ENCODE measurements at regions not wholly inside any gene's neighbourhood (a gene's known extent, or its start where the extent isn't known, plus 50 kb on each side); places are given as distances from the start of the nearest gene placed in this dataset.

DNA sequence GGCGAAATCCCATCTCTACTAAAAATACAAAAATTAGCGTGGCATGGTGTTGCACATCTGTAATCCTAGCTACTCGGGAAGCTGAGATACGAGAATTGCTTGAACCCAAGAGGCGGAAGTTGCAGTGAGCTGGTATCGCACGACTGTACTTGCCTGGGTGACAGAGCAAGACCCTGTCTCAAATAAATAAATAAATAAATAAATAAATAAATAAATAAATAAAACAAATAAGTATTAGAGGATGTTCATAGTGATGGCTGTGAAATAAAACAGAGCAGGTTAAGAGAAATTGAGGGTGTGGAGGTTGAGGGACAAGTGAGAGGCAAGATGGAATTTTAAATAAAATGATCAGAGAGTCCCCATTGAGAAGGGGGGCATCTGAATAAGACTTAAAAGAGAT is 124.7 kb upstream of the DST start:
- ATAC-seq: no peak
- no peak for DNase-seq

DNA sequence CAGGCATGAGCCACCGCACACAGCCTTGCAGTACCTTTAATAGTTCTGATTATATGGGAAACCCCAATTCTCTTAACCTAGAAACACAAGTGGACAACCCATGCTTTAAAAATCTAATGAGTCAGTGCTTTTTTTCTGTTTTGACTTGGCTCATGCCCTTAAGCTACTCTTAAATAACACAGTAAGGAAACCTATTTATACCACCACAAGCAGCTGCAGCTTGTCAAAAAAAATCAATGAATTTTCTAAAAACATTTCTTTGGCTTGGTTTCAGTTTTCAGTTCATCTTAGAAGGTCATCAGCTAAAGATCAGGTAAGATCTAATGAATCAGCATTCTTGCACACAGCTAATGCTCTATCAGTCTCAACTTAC is 124.1 kb upstream of the DST start:
- ATAC-seq (no peak), DNase-seq (no peak)

DNA sequence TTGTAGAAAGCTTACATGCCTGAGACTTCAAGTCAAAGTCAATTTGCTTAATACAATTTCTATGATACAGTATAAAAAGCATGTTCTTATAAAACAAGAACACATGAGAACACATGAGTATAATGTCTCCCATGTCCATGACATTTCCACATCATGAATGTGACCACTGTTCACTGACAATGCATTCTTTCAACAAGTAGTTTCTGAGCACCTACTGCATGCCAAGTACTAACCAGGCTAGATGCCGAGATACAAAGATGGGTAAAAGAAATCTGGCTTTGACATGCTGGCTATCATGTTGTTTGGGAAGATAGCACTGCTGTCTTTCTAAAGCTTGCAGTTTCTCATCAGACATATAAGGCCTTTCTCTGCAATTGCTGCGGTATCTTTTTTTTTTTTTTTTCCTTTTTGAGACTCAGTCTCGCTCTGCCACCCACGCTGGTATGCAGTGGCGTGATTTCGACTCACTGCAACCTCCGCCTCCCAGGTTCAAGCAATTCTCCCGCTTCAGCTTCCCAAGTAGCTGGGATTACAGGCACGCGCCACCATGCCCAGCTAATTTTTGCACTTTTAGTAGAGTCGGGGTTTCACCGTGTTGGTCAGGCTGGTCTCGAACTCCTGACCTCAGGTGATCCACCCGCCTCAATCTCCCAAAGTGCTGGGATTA is 123.6 kb upstream of the DST start:
- DNase-seq: no peak
- no peak for ATAC-seq

DNA sequence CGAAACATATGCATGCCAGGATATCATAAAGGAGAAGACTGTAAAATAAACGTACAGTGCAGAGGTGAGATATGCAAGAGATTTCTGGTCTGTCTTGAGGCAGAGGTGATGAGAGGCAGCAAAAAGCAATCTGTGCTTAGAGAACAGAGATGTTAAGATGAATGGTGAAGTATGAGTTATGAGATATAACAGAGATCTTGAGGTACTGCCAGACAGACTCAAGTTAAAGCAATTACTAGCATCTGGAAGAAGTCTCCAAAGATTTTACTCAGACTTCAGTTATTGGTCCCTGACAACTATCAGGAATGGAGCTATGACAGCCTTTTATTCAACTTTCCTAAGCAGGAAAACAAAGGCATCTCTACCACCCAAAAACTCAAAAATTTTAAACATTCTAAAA is 122.8 kb upstream of the DST start:
- DNase-seq: no peak
- ATAC-seq: no peak

DNA sequence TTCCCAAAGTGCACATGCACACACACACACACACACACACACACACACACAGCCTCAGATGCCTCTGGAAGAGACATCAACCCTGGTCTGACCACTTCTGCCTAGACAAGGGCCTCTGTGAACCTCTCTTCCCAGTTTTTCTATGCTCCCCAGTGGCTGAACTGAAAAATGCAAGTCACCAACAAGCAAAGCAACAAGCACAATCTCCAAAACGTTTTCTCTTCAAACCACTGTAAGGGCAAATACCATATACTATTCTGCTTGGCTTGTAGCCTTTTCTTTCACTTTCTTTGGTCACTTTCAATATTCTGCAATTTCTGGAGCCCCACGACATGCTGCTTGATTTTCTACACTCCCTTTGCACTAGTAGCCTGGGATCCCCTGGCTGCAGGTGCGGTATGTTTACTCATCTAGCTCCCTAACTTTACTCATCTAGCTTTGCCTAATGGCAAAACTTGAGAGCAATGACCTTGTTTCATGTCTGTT is 121.4 kb upstream of the DST start:
- ATAC-seq (peak; percentile 49), DNase-seq (no peak)

DNA sequence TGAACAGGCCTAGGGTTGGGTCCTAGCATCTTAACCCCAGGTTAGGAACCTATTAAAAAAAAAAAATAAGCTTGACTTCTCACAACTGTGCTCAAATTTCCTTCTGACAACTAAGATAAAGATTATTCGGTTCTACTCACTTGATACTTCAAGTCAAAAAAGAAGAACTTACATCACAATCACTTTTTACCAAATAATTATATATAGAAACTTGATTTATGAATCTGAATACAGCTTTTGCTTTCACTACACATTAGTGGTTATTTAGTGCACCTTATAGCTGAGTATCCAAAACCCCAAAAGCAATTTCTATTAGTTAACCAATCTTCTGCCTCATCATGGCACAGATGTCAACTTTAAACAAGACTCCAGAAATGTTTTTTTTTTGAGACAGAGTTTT is 119.0 kb upstream of the DST start:
- ATAC-seq: no peak
- DNase-seq: no peak

DNA sequence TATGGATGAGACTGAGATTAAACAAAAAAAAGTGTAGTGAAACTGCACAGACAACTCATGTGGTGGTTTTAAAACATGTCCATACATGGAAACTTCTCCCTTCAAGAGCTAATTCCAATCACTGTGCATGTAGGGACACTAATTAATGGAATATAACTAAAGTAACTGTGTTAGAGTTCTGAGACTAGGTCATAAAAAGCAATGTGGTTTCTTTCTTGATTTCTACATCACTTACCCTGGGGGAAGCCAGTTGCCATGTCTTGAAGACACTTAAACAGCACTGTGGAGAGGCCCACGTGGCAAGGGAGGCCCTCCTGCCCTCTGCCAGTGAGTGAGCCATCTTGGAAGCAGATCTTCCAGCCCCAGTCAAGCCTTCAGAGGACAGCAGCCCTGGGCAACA is 118.2 kb upstream of the DST start:
- ATAC-seq (no peak), DNase-seq (no peak)

DNA sequence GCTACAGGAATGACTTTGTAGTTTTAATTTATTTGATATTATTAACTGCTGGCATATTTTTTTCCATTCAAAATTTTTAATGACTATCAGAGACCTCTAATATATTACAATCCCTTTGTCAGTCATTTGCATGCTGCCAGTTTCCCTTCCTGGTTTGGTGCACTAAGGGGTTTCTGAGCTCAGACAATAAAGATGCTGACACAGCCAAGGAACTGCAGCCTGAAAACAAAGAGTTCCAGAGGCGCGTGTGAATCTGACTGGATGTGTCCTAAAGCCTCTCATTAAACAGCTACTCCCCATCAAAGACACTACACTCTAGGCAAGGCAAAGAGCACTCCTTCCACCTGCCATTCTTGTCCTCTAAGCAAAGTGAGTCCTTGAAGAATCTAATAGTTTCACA is 116.8 kb upstream of the DST start:
- ATAC-seq: no peak
- no peak for DNase-seq

DNA sequence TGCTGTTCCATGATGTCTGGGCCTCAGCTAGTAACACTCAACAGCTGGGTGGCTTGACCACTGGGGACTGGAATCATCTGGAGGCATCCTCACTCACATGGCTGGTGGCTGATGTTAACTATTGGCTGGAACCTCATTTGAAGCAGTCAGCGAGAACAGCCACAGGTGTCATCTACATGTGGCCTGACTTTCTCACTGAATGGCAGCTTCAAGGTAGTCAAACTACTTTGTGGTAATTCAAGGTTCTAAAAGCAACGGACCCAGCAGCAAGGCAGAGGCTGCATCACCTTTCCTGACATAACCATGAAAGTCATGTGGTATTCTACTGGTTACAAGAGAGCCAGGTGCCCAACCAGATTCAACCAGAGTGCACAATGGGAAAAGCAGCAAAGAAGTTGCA is 115.9 kb upstream of the DST start:
- ATAC-seq (no peak), DNase-seq (no peak)

DNA sequence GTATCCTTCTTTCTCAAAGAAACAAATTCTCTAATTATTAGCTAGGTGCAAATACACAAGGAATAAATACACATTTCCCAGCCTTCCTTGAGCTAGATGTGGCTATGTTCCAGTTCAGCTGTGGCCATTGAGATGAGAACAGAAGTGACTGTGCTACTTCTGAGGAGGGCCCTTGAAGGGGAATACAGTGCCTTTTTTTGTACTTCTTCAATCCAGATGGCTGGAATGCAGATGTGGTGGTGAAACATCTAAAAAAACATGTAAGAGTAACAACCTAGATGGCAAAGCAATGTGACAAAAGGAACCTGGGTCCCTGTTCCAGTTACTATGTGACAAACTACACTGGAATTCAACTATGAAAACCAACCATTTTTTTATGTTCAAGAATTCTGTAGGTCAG is 115.4 kb upstream of the DST start:
- ATAC-seq: no peak

DNA sequence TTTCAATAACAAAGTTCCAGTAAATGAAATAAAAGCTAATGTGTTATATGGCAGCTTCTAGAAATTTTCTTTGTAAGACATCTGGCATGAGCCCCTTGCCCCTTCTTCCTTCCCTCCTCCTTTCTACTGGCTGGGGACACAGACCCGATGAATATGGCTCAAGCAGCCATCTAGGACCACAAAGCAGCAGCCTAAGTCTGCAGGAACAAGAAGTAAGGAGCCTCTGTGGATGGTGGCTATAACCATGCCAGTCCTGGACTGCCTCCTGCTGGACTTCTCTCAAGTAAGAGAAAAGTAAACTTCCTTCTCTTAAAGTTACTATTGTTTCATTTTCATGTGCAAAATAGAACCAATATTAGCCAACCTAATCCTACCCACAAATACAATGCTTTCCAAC is 114.9 kb upstream of the DST start:
- ATAC-seq (no peak), DNase-seq (no peak)

More for the DNA sequence above, 115.4 kb upstream of the DST start:
- no peak for DNase-seq

DNA sequence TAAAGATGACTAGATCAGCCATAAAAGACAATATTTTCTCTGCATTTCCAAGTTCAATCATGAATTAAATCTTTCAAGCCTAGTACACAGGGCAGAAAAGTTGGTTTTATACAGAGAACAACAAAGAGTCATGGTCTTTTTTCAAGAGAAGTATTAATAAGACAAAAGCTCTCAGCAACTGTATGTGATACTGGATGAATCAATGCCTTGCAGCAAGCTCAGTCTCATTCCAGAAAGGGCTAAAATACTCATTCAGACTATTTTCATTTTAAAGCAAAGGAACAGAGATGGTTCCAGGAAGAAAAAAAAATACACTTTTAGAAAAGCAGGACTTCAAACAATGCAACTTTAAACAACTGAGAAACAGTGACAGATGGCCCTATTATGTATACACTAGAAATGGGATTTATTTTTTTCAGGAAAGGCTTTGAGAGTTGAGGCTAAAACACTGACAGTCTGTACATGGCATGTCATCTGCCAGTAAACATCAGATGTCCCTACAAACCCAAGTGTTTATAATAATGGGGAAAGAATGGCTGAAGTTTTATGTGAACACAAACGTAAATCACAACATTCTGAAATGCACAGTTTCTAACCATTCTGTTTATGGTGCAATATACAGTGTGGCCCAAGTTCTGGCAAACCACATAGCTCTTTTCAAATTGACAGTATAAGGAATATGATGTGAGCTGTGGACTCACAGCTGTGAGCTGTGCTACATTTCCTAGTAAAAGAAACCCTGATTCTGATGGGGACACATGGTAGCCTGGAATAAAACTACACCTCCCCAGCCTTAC is 114.3 kb upstream of the DST start:
- DNase-seq (no peak), ATAC-seq (no peak)

DNA sequence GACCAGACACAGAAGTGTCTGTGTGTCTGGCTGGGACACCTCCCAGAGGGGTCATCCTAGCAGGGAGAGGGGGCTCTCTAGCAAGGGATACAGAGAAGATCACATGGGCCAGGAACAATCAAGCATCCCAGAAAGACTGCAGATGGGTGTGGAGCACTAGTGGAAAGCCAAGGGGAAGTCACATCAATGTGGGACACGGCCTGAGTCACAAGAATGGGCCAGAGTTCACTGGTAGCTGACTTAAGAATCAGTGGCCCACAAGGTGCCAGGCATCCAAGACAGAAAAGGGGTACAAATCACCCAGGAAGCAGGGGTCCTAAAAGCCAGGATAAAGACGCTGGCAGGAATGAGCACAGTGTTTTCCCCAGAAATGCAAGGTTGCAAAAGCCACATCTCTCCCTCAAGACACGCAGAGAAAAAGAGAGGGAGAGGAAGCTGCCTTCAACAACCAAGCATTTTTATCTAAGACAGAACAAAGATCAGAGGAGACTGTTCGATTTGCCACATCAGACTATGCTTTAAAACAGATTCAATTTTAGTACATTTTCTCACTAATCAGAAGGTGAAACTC is 113.6 kb upstream of the DST start:
- ATAC-seq (peak; percentile 28), DNase-seq (no peak)

DNA sequence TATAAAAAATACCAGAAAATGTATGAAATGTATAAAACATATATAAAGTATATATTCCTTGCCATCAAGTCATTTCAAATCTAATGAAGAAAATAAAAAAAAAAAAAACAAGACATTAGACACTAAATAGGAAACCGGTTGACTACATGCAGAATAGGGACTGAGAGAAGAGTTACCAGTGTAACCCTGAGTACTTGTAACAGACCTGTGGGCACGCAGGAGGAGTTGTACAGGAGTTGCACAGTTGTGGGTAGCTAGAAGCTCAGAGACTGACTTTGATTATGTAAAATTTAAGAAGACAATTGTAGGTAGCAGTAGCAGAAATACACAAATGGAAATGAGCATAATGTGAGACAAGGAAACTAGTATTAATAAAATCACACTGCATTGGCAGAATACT is 112.4 kb upstream of the DST start:
- ATAC-seq: no peak
- no peak for DNase-seq

DNA sequence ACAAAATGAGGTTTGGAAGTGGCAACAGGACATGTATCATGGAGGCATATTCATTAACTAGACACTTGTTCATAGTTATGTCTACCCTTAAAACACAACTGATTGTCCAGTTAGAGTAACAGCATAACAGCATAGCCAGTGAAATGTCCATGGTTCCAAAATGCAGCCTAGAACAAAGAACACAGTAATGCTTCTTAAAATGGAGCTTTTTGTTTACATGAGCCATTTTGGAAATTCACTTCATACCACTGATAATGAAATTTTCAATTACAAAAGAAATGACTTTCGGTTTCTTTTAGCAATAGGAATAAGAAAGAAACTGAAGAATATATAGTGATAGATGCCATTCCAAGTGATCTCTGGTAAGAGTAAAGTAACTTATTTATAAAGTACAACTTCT is 111.1 kb upstream of the DST start:
- no peak for DNase-seq
- no peak for ATAC-seq

DNA sequence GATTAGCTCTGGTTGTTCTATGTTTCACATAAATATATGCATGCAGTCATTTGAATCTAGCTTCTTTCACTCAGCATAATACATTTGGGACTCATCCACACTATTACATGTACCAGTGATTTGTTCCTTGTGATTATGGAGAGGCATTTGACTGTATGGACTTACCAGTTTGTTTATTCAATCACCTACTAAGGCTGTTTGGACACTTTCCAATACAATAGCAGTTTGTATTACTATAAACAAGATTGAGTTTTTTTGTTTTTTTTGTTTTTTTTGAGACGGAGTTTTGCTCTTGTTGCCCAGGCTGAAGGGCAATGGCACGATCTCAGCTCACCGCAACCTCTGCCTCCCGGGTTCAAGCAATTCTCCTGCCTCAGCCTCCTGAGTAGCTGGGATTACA is 109.8 kb upstream of the DST start:
- no peak for DNase-seq
- no peak for ATAC-seq

DNA sequence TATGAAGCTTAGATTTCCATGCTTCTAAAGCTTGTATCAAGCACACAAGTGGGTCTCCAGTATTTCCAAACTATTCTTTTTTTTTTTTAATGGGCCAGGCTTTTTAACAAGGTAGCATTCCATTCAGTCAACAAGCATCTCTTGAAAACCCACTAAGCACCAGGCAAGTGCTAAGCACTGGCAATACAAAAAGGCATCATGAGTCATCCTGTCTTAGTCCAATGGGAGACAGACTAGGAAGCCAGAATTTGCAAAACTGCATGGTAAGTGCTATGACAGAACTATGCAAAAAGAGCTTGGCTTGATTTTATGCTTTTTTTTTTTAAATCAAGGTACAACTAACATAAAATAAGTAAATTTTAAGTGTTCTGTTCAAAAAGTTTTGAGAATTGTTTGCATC is 109.3 kb upstream of the DST start:
- no peak for ATAC-seq
- DNase-seq: no peak

DNA sequence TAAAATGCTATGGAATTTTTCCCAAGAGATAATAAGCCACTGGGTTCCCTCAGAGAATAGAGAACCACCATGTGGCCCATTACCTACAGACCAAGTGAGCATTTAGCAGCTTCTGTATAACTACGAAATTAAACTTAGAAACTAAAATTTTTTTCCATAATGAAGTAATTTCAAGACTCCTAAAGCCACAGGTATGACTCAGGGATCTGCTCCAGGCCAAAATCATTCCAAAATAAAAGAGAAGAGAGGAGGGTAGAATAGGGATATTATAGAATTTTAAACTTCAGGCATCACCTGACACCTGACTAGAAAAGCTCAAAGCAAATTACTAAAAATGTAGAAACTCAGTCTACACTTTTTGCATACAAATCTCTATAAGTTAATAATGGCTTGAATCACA is 108.9 kb upstream of the DST start:
- ATAC-seq (no peak), DNase-seq (no peak)

DNA sequence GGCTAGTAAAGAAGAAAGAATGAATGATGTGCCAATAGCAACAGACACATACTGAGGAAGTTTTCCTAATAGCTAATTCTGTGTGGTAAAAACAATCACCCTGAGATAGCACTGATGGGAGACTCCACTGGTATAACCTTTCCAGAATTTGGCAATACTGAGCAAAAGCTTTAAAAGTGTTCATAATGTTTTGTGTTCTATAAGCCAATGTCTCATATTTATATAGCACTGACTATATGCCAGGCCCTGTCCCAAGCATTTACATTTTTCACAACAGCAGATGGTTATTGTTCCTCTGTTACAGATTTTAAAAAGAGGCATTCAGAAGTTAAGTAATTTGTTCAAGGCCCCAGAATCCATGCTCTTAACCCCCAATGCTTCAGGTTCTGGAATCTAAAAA is 108.0 kb upstream of the DST start:
- ATAC-seq (no peak), DNase-seq (no peak)

DNA sequence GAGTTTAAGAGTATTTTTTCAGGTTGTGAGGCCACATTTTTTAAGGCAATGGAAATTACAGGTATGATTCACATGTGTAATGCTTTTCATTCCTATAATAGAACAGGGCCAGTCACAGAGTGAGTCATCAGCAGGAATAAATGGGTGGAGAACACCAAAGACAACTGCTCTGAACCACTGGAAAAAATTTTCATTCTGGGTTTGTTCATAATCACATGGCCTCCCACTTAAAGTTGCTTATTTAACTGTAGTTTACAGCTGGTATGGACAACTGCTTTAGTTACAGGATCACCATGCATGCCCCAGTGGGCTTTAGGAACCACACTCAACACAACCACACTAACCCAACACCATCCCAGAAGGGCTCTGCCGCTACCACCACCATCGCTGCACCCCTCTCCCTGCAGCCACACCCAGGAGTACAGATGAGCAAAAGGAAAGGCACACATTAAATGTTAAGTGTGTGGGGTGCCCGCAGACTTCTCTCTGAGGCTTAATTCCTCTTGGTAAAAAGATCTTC is 107.0 kb upstream of the DST start:
- DNase-seq: no peak
- ATAC-seq: peak; percentile 79

DNA sequence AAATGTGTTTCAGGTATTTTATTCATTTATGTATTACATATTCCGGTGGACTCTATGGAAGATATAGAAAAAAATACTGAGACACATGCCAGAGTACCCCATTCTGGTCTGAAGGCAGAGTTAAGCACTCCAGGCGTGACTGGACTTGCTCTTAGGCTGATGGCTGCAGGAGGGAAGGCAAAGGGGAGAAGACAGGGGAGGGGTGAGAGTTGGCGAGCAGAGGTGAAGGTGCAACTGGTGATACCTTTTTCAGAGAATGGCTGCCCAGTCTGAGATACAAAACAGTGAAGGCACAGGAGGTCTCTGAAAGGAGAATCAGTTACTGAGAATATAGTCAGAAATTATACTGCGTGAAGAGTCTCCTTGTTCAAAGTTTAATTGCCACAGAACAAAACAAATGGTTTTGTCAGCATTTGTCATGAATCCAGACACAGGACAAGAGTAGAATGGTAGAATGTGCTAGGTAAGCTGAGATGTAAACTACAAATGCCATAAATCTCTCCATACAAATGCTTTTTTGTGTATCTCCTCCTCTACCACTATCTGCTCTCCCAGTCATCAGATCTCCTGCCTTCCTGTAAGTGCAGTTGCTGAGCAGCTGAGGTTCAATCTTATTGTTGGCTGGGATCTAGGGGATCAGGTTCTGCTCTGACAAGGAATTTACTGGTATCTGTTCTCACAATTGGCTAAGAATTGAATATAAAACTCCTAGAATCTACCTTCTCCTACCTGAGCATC is 104.2 kb upstream of the DST start:
- ATAC-seq (no peak), DNase-seq (no peak)

DNA sequence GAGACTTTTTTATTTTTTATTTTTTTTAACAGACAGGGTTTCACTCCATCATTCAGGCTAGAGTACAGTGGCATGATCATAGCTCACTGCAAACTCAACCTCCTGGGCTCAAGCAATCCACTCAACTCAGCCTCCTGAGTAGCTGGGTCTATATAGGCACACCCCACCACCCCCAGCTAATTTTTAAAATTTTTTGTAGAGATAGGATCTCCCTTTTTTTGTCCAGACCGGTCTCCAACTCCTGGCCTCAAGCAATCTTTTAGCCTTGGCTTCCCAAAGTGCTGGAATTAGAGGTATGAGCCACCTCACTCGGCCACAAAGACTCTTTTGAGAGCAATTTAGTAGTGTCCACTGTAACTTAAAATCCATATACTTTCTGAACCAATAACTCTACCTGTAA is 103.3 kb upstream of the DST start:
- DNase-seq (no peak), ATAC-seq (no peak)

DNA sequence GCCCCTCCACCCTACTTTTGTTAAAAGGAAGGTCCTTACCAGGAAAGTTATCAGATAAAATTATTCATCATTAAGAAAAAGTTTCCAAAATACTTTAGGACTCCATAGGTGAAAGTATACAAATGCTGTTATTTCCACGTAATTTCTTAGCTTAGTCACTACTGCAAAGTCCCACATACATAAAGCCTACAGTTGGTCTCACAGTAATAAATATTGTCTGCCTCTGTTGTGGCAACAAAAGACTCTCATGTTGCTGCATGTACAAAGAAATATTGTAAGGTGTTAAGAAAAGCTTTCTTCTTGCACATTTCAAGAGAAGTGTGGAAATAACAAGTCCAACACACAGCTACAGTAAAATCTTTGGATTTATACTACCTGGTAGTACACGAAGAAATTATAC is 102.4 kb upstream of the DST start:
- DNase-seq: no peak
- ATAC-seq: no peak

All from stimulated activated naive CD8-positive, alpha-beta T cell treated with anti-CD3 and anti-CD28 coated beads, Interleukin-15, Interleukin-2, amounts not matched to agents 100 U/mL and 50 U/mL, for 24 hours (primary cell).